ENCODE measurements at regions not wholly inside any gene's neighbourhood (a gene's known extent, or its start where the extent isn't known, plus 50 kb on each side); places are given as distances from the start of the nearest gene placed in this dataset.

- no peaks in the 10 kb centered on the region for H3K27me3 ChIP-seq (replicated peaks; ENCODE audit: control insufficient read depth, insufficient read depth, low read length)
- no peaks in the 10 kb centered on the region for H3K4me1 ChIP-seq
- no peaks in the 10 kb centered on the region for H3K9me3 ChIP-seq
- no peaks in the 10 kb centered on the region for H3K36me3 ChIP-seq (ENCODE audit: control insufficient read depth, insufficient read depth, low read length)
- H3K27me3 Mint-ChIP-seq (ENCODE audit: insufficient read depth, unreplicated experiment) = no peaks in the 10 kb centered on the region
- H3K36me3 Mint-ChIP-seq (ENCODE audit: insufficient read depth, unreplicated experiment) = no peaks in the 10 kb centered on the region
- H3K4me3 ChIP-seq (ENCODE audit: low read depth, low read length) = no peak overlapping the region
- CTCF ChIA-PET = no interaction called here
- no peaks in the 10 kb centered on the region for H3K4me1 Mint-ChIP-seq (ENCODE audit: low read depth, unreplicated experiment)
- no TSS peak for BruUV-seq (replicated peaks)
- no peak for DNase-seq
- intact Hi-C loops (cut with micrococcal nuclease; ENCODE audit: unreplicated experiment) = no loop called here
- POLR2A ChIA-PET = no interaction called here
- no peaks in the 10 kb centered on the region for H3K9me3 Mint-ChIP-seq (ENCODE audit: unreplicated experiment)
- no peak overlapping the region for H3K4me3 Mint-ChIP-seq (ENCODE audit: unreplicated experiment)
- TF ChIP-seq CTCF (IDR thresholded peaks at IDR 0.05; ENCODE audit: insufficient read depth in 1 of 2, low read depth in 1 of 2, low read length in 1 of 2, severe bottlenecking in 1 of 2, unreplicated experiment in 1 of 2) = no peak
- no peak overlapping the region for H3K27ac Mint-ChIP-seq (ENCODE audit: unreplicated experiment)
Measured at GRCh38 chr14:98288825-98289224, 983.2 kb downstream of the BCL11B start.

GRCh38 chr14:98290596-98290995, 981.4 kb downstream of the BCL11B start:
- DNase-seq = no peak
- Mint-ChIP-seq H3K4me3 (ENCODE audit: unreplicated experiment) (no peak overlapping the region), H3K9me3 (ENCODE audit: unreplicated experiment) (no peaks in the 10 kb centered on the region), H3K27ac (ENCODE audit: unreplicated experiment) (no peak overlapping the region), H3K4me1 (ENCODE audit: low read depth, unreplicated experiment) (no peaks in the 10 kb centered on the region), H3K36me3 (ENCODE audit: insufficient read depth, unreplicated experiment) (no peaks in the 10 kb centered on the region), H3K27me3 (ENCODE audit: insufficient read depth, unreplicated experiment) (no peaks in the 10 kb centered on the region)
- ChIA-PET POLR2A (no interaction called here), CTCF (no interaction called here)
- no peaks in the 10 kb centered on the region for H3K9me3 ChIP-seq
- BruUV-seq (replicated peaks) = no TSS peak
- H3K27me3 ChIP-seq (replicated peaks; ENCODE audit: control insufficient read depth, insufficient read depth, low read length) = no peaks in the 10 kb centered on the region
- no peaks in the 10 kb centered on the region for H3K36me3 ChIP-seq (ENCODE audit: control insufficient read depth, insufficient read depth, low read length)
- H3K4me3 ChIP-seq (ENCODE audit: low read depth, low read length) = no peak overlapping the region
- no peaks in the 10 kb centered on the region for H3K4me1 ChIP-seq
- intact Hi-C loops (cut with micrococcal nuclease; ENCODE audit: unreplicated experiment) = no loop called here
- TF ChIP-seq CTCF (IDR thresholded peaks at IDR 0.05; ENCODE audit: insufficient read depth in 1 of 2, low read depth in 1 of 2, low read length in 1 of 2, severe bottlenecking in 1 of 2, unreplicated experiment in 1 of 2) = no peak

- Histone ChIP-seq H3K36me3 (ENCODE audit: control insufficient read depth, insufficient read depth, low read length) (no peaks in the 10 kb centered on the region), H3K4me3 (ENCODE audit: low read depth, low read length) (no peak overlapping the region), H3K4me1 (no peaks in the 10 kb centered on the region), H3K27me3 (replicated peaks; ENCODE audit: control insufficient read depth, insufficient read depth, low read length) (no peaks in the 10 kb centered on the region), H3K9me3 (no peaks in the 10 kb centered on the region)
- no TSS peak for BruUV-seq (replicated peaks)
- no peak for DNase-seq
- Mint-ChIP-seq H3K27me3 (ENCODE audit: insufficient read depth, unreplicated experiment) (no peaks in the 10 kb centered on the region), H3K4me3 (ENCODE audit: unreplicated experiment) (no peak overlapping the region), H3K36me3 (ENCODE audit: insufficient read depth, unreplicated experiment) (no peaks in the 10 kb centered on the region), H3K9me3 (ENCODE audit: unreplicated experiment) (no peaks in the 10 kb centered on the region), H3K4me1 (ENCODE audit: low read depth, unreplicated experiment) (no peaks in the 10 kb centered on the region), H3K27ac (ENCODE audit: unreplicated experiment) (no peak overlapping the region)
- ChIA-PET POLR2A (no interaction called here), CTCF (no interaction called here)
- TF ChIP-seq CTCF (IDR thresholded peaks at IDR 0.05; ENCODE audit: insufficient read depth in 1 of 2, low read depth in 1 of 2, low read length in 1 of 2, severe bottlenecking in 1 of 2, unreplicated experiment in 1 of 2) = no peak
- intact Hi-C loops (cut with micrococcal nuclease; ENCODE audit: unreplicated experiment) = no loop called here
Measured at GRCh38 chr14:98292191-98292590, 979.8 kb downstream of the BCL11B start.

All from Caco-2 (cell line).